ENCODE measurements at regions not wholly inside any gene's neighbourhood (a gene's known extent, or its start where the extent isn't known, plus 50 kb on each side); places are given as distances from the start of the nearest gene placed in this dataset.

- TF ChIP-seq ZBTB10 (tag by site-specific recombination; IDR thresholded peaks at IDR 0.05) (no peak), REST (tag by site-specific recombination; IDR thresholded peaks at IDR 0.05) (no peak), ZNF776 (tag by site-specific recombination; IDR thresholded peaks at IDR 0.05; ENCODE audit: borderline replicate concordance) (no peak), ZNF140 (tag by site-specific recombination; IDR thresholded peaks at IDR 0.05) (no peak), ZNF510 (tag by site-specific recombination; IDR thresholded peaks at IDR 0.05; ENCODE audit: insufficient replicate concordance) (no peak), ZNF624 (tag by site-specific recombination; IDR thresholded peaks at IDR 0.05) (no peak), ELK4 (IDR thresholded peaks at IDR 0.05; ENCODE audit: borderline replicate concordance, low read depth, low read length) (no peak), PBX3 (CRISPR knock-in tag; IDR thresholded peaks at IDR 0.05) (no peak)
Measured at GRCh38 chr7:81468526-81468925, 301.3 kb downstream of the HGF start (continued).

GRCh38 chr7:81467964-81468363 is 301.9 kb downstream of the HGF start:
- Histone ChIP-seq H3K4me1 (ENCODE audit: control insufficient read depth, insufficient read depth, low read length) (no peaks in the 10 kb centered on the region), H3K36me3 (ENCODE audit: control insufficient read depth in 2 of 2, insufficient read depth in 1 of 2, low read length in 2 of 2) (no peaks in the 10 kb centered on the region), H3K9me3 (ENCODE audit: control insufficient read depth, insufficient read depth, low read depth, low read length) (no peaks in the 10 kb centered on the region), H3K27ac (ENCODE audit: extremely low read depth, low read depth, low read length) (no peak overlapping the region), H3K4me3 (ENCODE audit: low read depth, low read length) (no peak overlapping the region)
- ChIA-PET CTCF (interaction anchor here (0.6 to 1.5 kb wide), 6 partner anchors 10 to 1040 kb away, joined by 3 to 6 read pairs (median 4); no protein-coding TSS in a partner anchor), POLR2A (no interaction called here)
- TF ChIP-seq MYNN (tag by site-specific recombination; IDR thresholded peaks at IDR 0.05; ENCODE audit: borderline replicate concordance): no peak
- TF ChIP-seq ZBTB10 (tag by site-specific recombination; IDR thresholded peaks at IDR 0.05): no peak
- no peak for TF ChIP-seq ZBTB26 (tag by site-specific recombination; optimal IDR thresholded peaks at IDR 0.05)
- TF ChIP-seq SP7 (tag by site-specific recombination; IDR thresholded peaks at IDR 0.05): no peak
- TF ChIP-seq ZNF596 (tag by site-specific recombination; IDR thresholded peaks at IDR 0.05): no peak
- TF ChIP-seq MEIS1 (CRISPR knock-in tag; IDR thresholded peaks at IDR 0.05; ENCODE audit: borderline replicate concordance): no peak
- TF ChIP-seq ZNF146 (tag by site-specific recombination; IDR thresholded peaks at IDR 0.05): no peak
- no peak for TF ChIP-seq HIC1 (tag by site-specific recombination; IDR thresholded peaks at IDR 0.05)
